GM23248 (cell line): ENCODE measurements at regions not wholly inside any gene's neighbourhood (a gene's known extent, or its start where the extent isn't known, plus 50 kb on each side); places are given as distances from the start of the nearest gene placed in this dataset.

Experiments
- EZH2 ChIP-seq: fragments of 200-600 bp; sonication (generic); IDR thresholded peaks from 2 replicates; pipeline ENCODE4 v1.6.1; 2018; ENCODE audit warnings: antibody characterized with exemption, mild to moderate bottlenecking; ENCODE audit not compliant: insufficient read depth, poor library complexity, severe bottlenecking
- EZH2phosphoT487 ChIP-seq: fragments of 200-600 bp; sonication (generic); IDR thresholded peaks from 2 replicates; pipeline ENCODE4 v1.6.1; 2018; ENCODE audit warnings: antibody characterized with exemption, moderate library complexity, mild to moderate bottlenecking, low read depth; ENCODE audit not compliant: insufficient read depth

GRCh38 chr14:34072401-34072800 is 121.5 kb upstream of the EGLN3 start:
- TF ChIP-seq EZH2 (no peak), EZH2phosphoT487 (no peak)
